ENCODE measurements at regions not wholly inside any gene's neighbourhood (a gene's known extent, or its start where the extent isn't known, plus 50 kb on each side); places are given as distances from the start of the nearest gene placed in this dataset.

DNA sequence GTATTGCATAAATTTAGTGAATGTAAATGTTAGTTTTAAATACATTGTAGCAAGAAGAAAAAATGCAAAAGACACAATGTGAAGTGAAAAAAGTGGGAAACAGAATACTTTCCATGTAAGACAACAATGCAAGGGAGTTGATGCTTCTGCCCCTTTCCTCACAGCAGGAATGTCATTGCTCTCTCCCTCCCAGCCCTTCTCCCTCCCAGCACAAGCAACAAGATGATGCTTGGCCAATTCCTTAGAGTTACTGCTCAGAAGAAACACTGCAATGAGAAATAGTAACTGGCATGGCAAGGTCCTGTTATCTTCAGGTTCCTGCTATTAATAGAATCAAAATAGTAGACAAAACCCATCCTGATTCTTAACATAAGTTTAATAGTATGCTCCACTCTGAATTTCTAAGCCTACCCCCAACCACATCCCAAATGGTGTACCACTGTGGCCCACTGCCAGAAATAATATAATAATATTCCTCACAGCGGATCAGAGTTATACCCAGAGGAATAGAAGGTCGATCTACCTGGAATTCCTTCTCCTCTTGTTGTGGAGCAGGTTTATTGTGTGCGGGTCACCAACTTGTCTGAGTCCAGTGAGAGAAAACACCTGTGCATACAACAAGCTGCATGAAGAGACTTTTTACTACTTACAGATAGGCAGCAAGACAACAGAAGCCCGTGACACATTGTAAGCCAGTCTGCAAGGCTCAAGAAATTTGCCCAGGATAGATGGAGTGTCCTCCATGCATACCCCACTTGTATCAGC lies 69.8 kb upstream of the SLC7A11 start:
- ATAC-seq (ENCODE audit: insufficient number of reproducible peaks, low FRiP score, low read depth) = no peak
- TF ChIP-seq, protein P1, sequence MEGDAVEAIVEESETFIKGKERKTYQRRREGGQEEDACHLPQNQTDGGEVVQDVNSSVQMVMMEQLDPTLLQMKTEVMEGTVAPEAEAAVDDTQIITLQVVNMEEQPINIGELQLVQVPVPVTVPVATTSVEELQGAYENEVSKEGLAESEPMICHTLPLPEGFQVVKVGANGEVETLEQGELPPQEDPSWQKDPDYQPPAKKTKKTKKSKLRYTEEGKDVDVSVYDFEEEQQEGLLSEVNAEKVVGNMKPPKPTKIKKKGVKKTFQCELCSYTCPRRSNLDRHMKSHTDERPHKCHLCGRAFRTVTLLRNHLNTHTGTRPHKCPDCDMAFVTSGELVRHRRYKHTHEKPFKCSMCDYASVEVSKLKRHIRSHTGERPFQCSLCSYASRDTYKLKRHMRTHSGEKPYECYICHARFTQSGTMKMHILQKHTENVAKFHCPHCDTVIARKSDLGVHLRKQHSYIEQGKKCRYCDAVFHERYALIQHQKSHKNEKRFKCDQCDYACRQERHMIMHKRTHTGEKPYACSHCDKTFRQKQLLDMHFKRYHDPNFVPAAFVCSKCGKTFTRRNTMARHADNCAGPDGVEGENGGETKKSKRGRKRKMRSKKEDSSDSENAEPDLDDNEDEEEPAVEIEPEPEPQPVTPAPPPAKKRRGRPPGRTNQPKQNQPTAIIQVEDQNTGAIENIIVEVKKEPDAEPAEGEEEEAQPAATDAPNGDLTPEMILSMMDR (IDR thresholded peaks at IDR 0.05) = no peak
- H3K4me3 ChIP-seq = no peak overlapping the region

DNA sequence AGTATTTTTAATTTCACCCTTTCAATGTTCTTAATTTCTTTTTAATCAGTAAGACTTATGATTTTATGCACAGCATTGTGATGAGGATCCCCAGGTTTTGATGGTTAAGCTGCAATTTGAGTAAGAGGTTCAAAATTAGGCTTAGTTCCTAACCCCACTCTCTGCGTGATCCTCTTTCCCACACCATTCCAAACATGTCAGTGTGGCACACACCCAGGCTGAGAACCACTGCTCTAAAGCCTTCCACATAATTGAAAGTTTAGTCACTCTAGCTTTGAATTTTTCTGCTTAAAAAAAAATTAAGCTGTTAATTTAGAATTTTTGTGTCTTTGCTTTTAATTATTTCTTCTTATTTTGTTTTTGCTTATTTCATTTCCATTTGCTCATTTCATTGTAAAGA lies 68.8 kb upstream of the SLC7A11 start:
- Histone ChIP-seq H3K27me3 (replicated peaks; ENCODE audit: insufficient read depth) (no peaks in the 10 kb centered on the region), H3K9me3 (no peaks in the 10 kb centered on the region), H3K4me3 (no peak overlapping the region), H3K4me1 (ENCODE audit: control insufficient read depth in 1 of 2, low read depth in 2 of 2) (no peaks in the 10 kb centered on the region), H3K36me3 (no peaks in the 10 kb centered on the region), H3K27ac (no peak overlapping the region)
- no peak for DNase-seq (ENCODE audit: low spot score)
- TF ChIP-seq, protein P1 (IDR thresholded peaks at IDR 0.05) = no peak
- no peak for ATAC-seq (ENCODE audit: insufficient number of reproducible peaks, low FRiP score, low read depth)

More for the DNA sequence above, 69.8 kb upstream of the SLC7A11 start:
- no peak overlapping the region for H3K27ac ChIP-seq
- H3K36me3 ChIP-seq = no peaks in the 10 kb centered on the region
- no peaks in the 10 kb centered on the region for H3K27me3 ChIP-seq (replicated peaks; ENCODE audit: insufficient read depth)
- no peak for DNase-seq (ENCODE audit: low spot score)
- H3K4me1 ChIP-seq (ENCODE audit: control insufficient read depth in 1 of 2, low read depth in 2 of 2) = no peaks in the 10 kb centered on the region
- no peaks in the 10 kb centered on the region for H3K9me3 ChIP-seq

DNA sequence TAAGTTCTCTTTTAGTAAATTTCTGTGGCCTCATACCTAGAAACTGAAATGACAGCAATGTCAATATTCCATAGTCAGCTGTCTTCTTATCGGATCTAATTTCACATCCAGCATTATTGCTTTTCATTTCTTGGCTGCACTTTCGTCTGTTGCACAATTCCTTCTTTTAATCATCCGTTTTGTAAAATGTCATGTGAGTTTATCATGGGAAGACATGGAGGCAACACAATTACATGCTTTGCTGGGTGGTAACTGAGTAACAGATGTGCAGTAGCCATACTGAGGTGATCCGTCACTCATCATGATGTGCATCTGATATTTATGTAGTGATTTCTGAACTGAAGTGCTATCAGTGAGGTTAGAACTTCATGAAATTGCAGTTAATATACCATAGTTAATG lies 68.3 kb upstream of the SLC7A11 start:
- no peak for ATAC-seq (ENCODE audit: insufficient number of reproducible peaks, low FRiP score, low read depth)
- Histone ChIP-seq H3K4me1 (ENCODE audit: control insufficient read depth in 1 of 2, low read depth in 2 of 2) (no peaks in the 10 kb centered on the region), H3K9me3 (no peaks in the 10 kb centered on the region)

DNA sequence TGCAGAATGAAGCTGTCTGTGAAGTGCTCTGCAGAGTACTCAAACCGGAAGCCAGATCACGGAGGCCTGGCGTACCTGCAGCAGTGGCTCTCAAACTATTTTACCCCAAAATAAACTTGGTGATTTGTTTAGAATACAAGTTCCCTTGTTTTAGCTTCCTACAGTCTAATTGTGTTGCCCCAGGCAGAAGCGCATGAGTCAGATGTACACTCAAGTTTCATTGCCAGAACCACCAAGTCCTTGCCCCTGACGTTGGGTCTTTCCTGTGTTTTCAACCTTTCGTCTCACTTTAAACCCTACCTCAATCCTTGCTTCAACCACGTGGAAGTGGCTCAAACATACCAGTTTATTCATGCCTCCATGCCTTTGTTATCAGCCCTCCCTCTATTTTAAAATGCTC lies 66.2 kb upstream of the SLC7A11 start:
- Histone ChIP-seq H3K27ac (no peak overlapping the region), H3K4me3 (no peak overlapping the region), H3K36me3 (no peaks in the 10 kb centered on the region), H3K9me3 (no peaks in the 10 kb centered on the region), H3K4me1 (ENCODE audit: control insufficient read depth in 1 of 2, low read depth in 2 of 2) (no peaks in the 10 kb centered on the region), H3K27me3 (replicated peaks; ENCODE audit: insufficient read depth) (no peaks in the 10 kb centered on the region)
- ATAC-seq (ENCODE audit: insufficient number of reproducible peaks, low FRiP score, low read depth) = no peak
- TF ChIP-seq, protein P1 (IDR thresholded peaks at IDR 0.05) = no peak
- no peak for DNase-seq (ENCODE audit: low spot score)

More for the DNA sequence above, 68.3 kb upstream of the SLC7A11 start:
- DNase-seq (ENCODE audit: low spot score) = no peak
- H3K4me3 ChIP-seq = no peak overlapping the region
- no peak overlapping the region for H3K27ac ChIP-seq
- TF ChIP-seq, protein P1 (IDR thresholded peaks at IDR 0.05) = no peak
- H3K36me3 ChIP-seq = no peaks in the 10 kb centered on the region
- H3K27me3 ChIP-seq (replicated peaks; ENCODE audit: insufficient read depth) = no peaks in the 10 kb centered on the region

DNA sequence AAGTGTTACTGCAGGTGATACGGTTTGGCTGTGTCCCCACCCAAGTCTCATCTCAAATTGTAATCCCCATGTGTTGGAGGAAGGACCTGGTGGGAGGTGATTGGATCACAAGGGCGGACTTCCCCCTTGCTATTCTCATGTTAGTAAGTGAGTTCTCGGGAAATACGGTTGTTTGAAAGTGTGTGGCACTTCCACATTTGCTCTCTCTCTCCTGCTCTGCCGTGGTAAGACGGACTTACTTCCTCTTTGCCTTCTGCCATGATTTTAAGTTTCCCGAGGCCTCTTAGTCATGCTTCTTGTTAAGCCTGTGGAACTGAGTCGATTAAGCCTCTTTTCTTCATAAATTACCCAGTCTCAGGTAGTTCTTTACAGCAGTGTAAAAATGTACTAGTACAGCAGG lies 65.2 kb upstream of the SLC7A11 start:
- Histone ChIP-seq H3K4me3 (no peak overlapping the region), H3K36me3 (no peaks in the 10 kb centered on the region), H3K9me3 (no peaks in the 10 kb centered on the region), H3K27me3 (replicated peaks; ENCODE audit: insufficient read depth) (no peaks in the 10 kb centered on the region), H3K4me1 (ENCODE audit: control insufficient read depth in 1 of 2, low read depth in 2 of 2) (no peaks in the 10 kb centered on the region), H3K27ac (no peak overlapping the region)
- TF ChIP-seq, protein P1 (IDR thresholded peaks at IDR 0.05) = no peak
- no peak for DNase-seq (ENCODE audit: low spot score)
- ATAC-seq (ENCODE audit: insufficient number of reproducible peaks, low FRiP score, low read depth) = no peak
